Activated CD8-positive, alpha-beta memory T cell treated with anti-CD3 and anti-CD28 coated beads for 36 hours (primary cell): ENCODE measurements at regions not wholly inside any gene's neighbourhood (a gene's known extent, or its start where the extent isn't known, plus 50 kb on each side); places are given as distances from the start of the nearest gene placed in this dataset.
"Not testable (repeated sequence)": the region's sequence is repeated elsewhere in the genome, so short reads cannot be mapped to it uniquely, and the experiment has no call there.

Experiments
- CTCF ChIA-PET: fragments of 350-600 bp; sonication (Branson Sonifier 250); formaldehyde crosslinking; loops from one replicate; lab custom pipeline; 2021; ENCODE audit warnings: antibody characterized with exemption; lab: Charles Lee
- POLR2A ChIA-PET: fragments of 350-600 bp; sonication (Branson Sonifier 250); formaldehyde crosslinking; loops from one replicate; lab custom pipeline; 2021; ENCODE audit warnings: antibody characterized with exemption; lab: Charles Lee

- ChIA-PET CTCF (no interaction called here), POLR2A (no interaction called here)
Measured at GRCh38 chr10:53256623-53257022, 484.0 kb upstream of the MBL2 start.

GRCh38 chr10:53255661-53256205 is 483.1 kb upstream of the MBL2 start:
- POLR2A ChIA-PET, result no interaction called here
- CTCF ChIA-PET, result no interaction called here

- ChIA-PET CTCF (no interaction called here), POLR2A (no interaction called here)
Measured at GRCh38 chr10:53253221-53253620, 480.6 kb upstream of the MBL2 start.

GRCh38 chr10:53239873-53240272 is 467.3 kb upstream of the MBL2 start:
- POLR2A ChIA-PET, result no interaction called here

GRCh38 chr10:53236941-53237340 is 464.4 kb upstream of the MBL2 start:
- CTCF ChIA-PET, result no interaction called here
- POLR2A ChIA-PET, result no interaction called here

More at GRCh38 chr10:53239873-53240272, 467.3 kb upstream of the MBL2 start:
- CTCF ChIA-PET, result no interaction called here

GRCh38 chr10:53233749-53234148 is 461.2 kb upstream of the MBL2 start:
- ChIA-PET POLR2A (no interaction called here), CTCF (no interaction called here)

GRCh38 chr10:53230651-53231050 is 458.1 kb upstream of the MBL2 start:
- ChIA-PET POLR2A (no interaction called here), CTCF (no interaction called here)

GRCh38 chr10:53223851-53224250 is 451.3 kb upstream of the MBL2 start:
- ChIA-PET POLR2A (no interaction called here), CTCF (no interaction called here)

- ChIA-PET CTCF (no interaction called here), POLR2A (no interaction called here)
Measured at GRCh38 chr10:53222806-53223205, 450.2 kb upstream of the MBL2 start.

GRCh38 chr10:53209944-53210611 is 437.5 kb upstream of the MBL2 start:
- CTCF ChIA-PET, result no interaction called here

GRCh38 chr10:53183733-53184132 is 411.1 kb upstream of the MBL2 start:
- POLR2A ChIA-PET, result no interaction called here
- CTCF ChIA-PET, result no interaction called here

More at GRCh38 chr10:53209944-53210611, 437.5 kb upstream of the MBL2 start:
- POLR2A ChIA-PET, result no interaction called here

- POLR2A ChIA-PET, result no interaction called here
- CTCF ChIA-PET, result no interaction called here
Measured at GRCh38 chr10:53177468-53177867, 404.9 kb upstream of the MBL2 start.

- ChIA-PET CTCF (no interaction called here), POLR2A (no interaction called here)
Measured at GRCh38 chr10:53166325-53166724, 393.7 kb upstream of the MBL2 start.

- POLR2A ChIA-PET, result no interaction called here
- CTCF ChIA-PET, result no interaction called here
Measured at GRCh38 chr10:53162856-53163255, 390.3 kb upstream of the MBL2 start.

GRCh38 chr10:53161231-53161630 is 388.6 kb upstream of the MBL2 start:
- CTCF ChIA-PET, result no interaction called here

GRCh38 chr10:53155674-53156073 is 383.1 kb upstream of the MBL2 start:
- POLR2A ChIA-PET, CTCF ChIA-PET: not testable (repeated sequence)

More at GRCh38 chr10:53161231-53161630, 388.6 kb upstream of the MBL2 start:
- POLR2A ChIA-PET, result no interaction called here

GRCh38 chr10:53153831-53154230 is 381.2 kb upstream of the MBL2 start:
- ChIA-PET POLR2A (no interaction called here), CTCF (no interaction called here)

- ChIA-PET POLR2A (no interaction called here), CTCF (no interaction called here)
Measured at GRCh38 chr10:53140506-53140905, 367.9 kb upstream of the MBL2 start.

GRCh38 chr10:53135897-53136253 is 363.3 kb upstream of the MBL2 start:
- CTCF ChIA-PET, result no interaction called here
- POLR2A ChIA-PET, result no interaction called here

- CTCF ChIA-PET, result no interaction called here
Measured at GRCh38 chr10:53135213-53135896, 362.8 kb upstream of the MBL2 start.

GRCh38 chr10:53134050-53134449 is 361.5 kb upstream of the MBL2 start:
- POLR2A ChIA-PET, result no interaction called here
- CTCF ChIA-PET, result no interaction called here

More at GRCh38 chr10:53135213-53135896, 362.8 kb upstream of the MBL2 start:
- POLR2A ChIA-PET, result no interaction called here
